ENCODE measurements at regions not wholly inside any gene's neighbourhood (a gene's known extent, or its start where the extent isn't known, plus 50 kb on each side); places are given as distances from the start of the nearest gene placed in this dataset.

- no peak for TF ChIP-seq GATA3 (IDR thresholded peaks at IDR 0.05; ENCODE audit: low read depth, low read length)
- no peak for TF ChIP-seq GATA2 (IDR thresholded peaks at IDR 0.05; ENCODE audit: low read depth, low read length)
These were observed 377.1 kb downstream of the LRRIQ3 start for GRCh38 chr1:73820843-73821242.

Measured in SH-SY5Y (cell line).